Stimulated activated CD4-positive, alpha-beta T cell treated with anti-CD3 and anti-CD28 coated beads, Interleukin-1b, Interleukin-23, amount 100 ng/mL, for 48 hours (primary cell): ENCODE measurements at regions not wholly inside any gene's neighbourhood (a gene's known extent, or its start where the extent isn't known, plus 50 kb on each side); places are given as distances from the start of the nearest gene placed in this dataset.
"Not testable (repeated sequence)": the region's sequence is repeated elsewhere in the genome, so short reads cannot be mapped to it uniquely, and the experiment has no call there.

Source experiments
- DNase-seq: peaks from one replicate; pipeline ENCODE4 v3.0.0-alpha.2; 2020

- not testable (repeated sequence) for DNase-seq
Measured at GRCh38 chr9:63804205-63804604, 1480.8 kb downstream of the FOXD4L5 start.

- DNase-seq: not testable (repeated sequence)
Measured at GRCh38 chr9:63794081-63794685, 1490.8 kb downstream of the FOXD4L5 start.

- not testable (repeated sequence) for DNase-seq
Measured at GRCh38 chr9:63787454-63787853, 1497.6 kb downstream of the FOXD4L5 start.

GRCh38 chr9:63785059-63785458 lies 1500.0 kb downstream of the FOXD4L5 start:
- DNase-seq: not testable (repeated sequence)

GRCh38 chr9:63784421-63784820 lies 1500.6 kb downstream of the FOXD4L5 start:
- not testable (repeated sequence) for DNase-seq

GRCh38 chr9:63781817-63782439 lies 1503.1 kb downstream of the FOXD4L5 start:
- not testable (repeated sequence) for DNase-seq

- DNase-seq: not testable (repeated sequence)
Measured at GRCh38 chr9:63781390-63781789, 1503.6 kb downstream of the FOXD4L5 start.

- not testable (repeated sequence) for DNase-seq
Measured at GRCh38 chr9:63776220-63776619, 1508.8 kb downstream of the FOXD4L5 start.

- DNase-seq: not testable (repeated sequence)
Measured at GRCh38 chr9:63775092-63775426, 1510.0 kb downstream of the FOXD4L5 start.

GRCh38 chr9:63774369-63775091 lies 1510.5 kb downstream of the FOXD4L5 start:
- DNase-seq: not testable (repeated sequence)

GRCh38 chr9:63762230-63762629 lies 1522.8 kb downstream of the FOXD4L5 start:
- not testable (repeated sequence) for DNase-seq

GRCh38 chr9:63729021-63729420 lies 1556.0 kb downstream of the FOXD4L5 start:
- DNase-seq: not testable (repeated sequence)

- no peak for DNase-seq
Measured at GRCh38 chr9:63728287-63728686, 1556.7 kb downstream of the FOXD4L5 start.

GRCh38 chr9:63708285-63708684 lies 1576.7 kb downstream of the FOXD4L5 start:
- DNase-seq: not testable (repeated sequence)

- not testable (repeated sequence) for DNase-seq
Measured at GRCh38 chr9:63704456-63704855, 1580.6 kb downstream of the FOXD4L5 start.

GRCh38 chr9:63703670-63704069 lies 1581.3 kb downstream of the FOXD4L5 start:
- DNase-seq: not testable (repeated sequence)

GRCh38 chr9:63703138-63703665 lies 1581.8 kb downstream of the FOXD4L5 start:
- DNase-seq: not testable (repeated sequence)
